HUES6 (cell line): ENCODE measurements at regions not wholly inside any gene's neighbourhood (a gene's known extent, or its start where the extent isn't known, plus 50 kb on each side); places are given as distances from the start of the nearest gene placed in this dataset.
"Not testable (repeated sequence)": the region's sequence is repeated elsewhere in the genome, so short reads cannot be mapped to it uniquely, and the experiment has no call there.

ENCODE experiments used
- H3K27ac ChIP-seq: 2 replicates; pipeline ENCODE4 v1.7.0; 2013; ENCODE audit warnings: low read depth, mild to moderate bottlenecking, low read length, inconsistent platforms
- H3K27me3 ChIP-seq: 2 replicates; pipeline ENCODE4 v1.6.1; 2013; ENCODE audit warnings: low read length; ENCODE audit not compliant: control insufficient read depth, insufficient read depth
- H3K36me3 ChIP-seq: 2 replicates; pipeline ENCODE4 v1.6.1; 2013; ENCODE audit warnings: low read length; ENCODE audit not compliant: control insufficient read depth, insufficient read depth
- H3K4me1 ChIP-seq: 2 replicates; pipeline ENCODE4 v1.6.1; 2013; ENCODE audit warnings: low read length; ENCODE audit not compliant: control insufficient read depth, insufficient read depth
- H3K4me3 ChIP-seq: 2 replicates; pipeline ENCODE4 v1.5.1; 2013; ENCODE audit warnings: low read depth, low read length
- H3K9ac ChIP-seq: one replicate; pipeline ENCODE4 v1.6.1; 2013; ENCODE audit warnings: mild to moderate bottlenecking, low read length
- H3K9me3 ChIP-seq: 2 replicates; pipeline ENCODE4 v1.6.1; 2013; ENCODE audit warnings: low read depth, low read length; ENCODE audit not compliant: control insufficient read depth, insufficient read depth

DNA sequence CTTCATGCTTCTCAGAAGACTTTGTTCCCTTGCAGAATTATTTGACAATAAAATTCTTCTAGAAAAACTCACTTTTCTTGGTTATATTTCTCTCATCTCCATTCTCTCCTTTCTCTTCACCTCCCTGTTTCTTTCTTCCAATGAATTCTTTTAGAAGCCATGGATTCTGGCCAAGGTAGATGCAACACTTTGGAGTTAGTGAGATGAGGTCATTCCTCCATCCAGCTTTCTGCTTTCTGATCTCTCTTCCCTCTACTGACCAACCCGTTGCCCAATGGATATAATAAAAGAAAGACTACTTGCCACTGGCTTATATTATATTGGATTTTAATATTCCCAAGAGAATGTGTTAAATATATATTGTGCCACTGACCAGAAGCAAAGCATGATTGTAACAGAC lies 88.9 kb upstream of the KIF2A start:
- H3K9me3 ChIP-seq, H3K4me3 ChIP-seq, H3K27me3 ChIP-seq: not testable (repeated sequence)

DNA sequence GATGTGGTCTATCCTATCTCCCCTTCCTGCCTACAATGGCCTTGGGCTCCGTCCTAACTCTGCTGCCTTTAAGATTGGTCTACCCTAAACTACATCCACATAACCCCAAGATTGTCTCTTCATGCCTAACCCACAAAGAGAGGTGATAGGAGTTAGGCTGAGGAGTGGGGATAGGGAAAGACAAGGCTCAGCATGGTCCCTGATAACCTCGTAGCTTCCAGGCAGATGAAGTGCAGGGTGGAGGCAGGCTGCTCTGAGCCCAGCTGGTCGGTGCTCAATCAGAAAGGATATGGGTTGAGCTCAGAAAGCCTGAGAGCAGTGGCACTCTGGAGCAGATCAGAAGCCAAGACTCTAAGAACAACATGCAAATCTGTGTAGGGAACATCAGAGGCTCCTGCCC lies 87.1 kb upstream of the KIF2A start:
- H3K27me3 ChIP-seq, H3K4me3 ChIP-seq, H3K27ac ChIP-seq, H3K9ac ChIP-seq, H3K36me3 ChIP-seq, H3K9me3 ChIP-seq, H3K4me1 ChIP-seq: not testable (repeated sequence)

More for the DNA sequence above, 88.9 kb upstream of the KIF2A start:
- H3K4me1 ChIP-seq, H3K36me3 ChIP-seq, H3K9ac ChIP-seq, H3K27ac ChIP-seq: not testable (repeated sequence)

DNA sequence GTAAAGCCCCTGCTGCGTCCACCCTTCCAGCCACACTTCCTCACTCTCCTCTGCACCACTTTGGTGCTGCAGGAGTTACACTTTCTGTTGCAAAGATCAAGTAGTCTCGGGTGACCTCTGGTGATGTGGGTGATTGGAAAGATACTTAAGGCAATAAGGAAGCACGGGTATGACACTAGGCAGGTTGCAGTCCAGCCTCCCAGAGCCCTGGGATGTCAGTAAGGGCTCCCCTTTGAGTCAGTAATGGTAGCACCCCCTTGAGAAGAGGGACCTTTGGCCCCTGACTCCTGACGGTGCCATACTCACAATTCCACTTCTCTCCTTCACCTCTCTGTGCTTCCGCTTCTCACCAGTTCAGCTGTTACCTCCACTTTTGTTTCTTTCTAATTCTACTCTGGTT lies 84.1 kb upstream of the KIF2A start:
- not testable (repeated sequence) for H3K27me3 ChIP-seq, H3K9me3 ChIP-seq

GRCh38 chr5:62222305-62222704 lies 83.7 kb upstream of the KIF2A start:
- not testable (repeated sequence) for H3K36me3 ChIP-seq, H3K27me3 ChIP-seq, H3K9me3 ChIP-seq, H3K9ac ChIP-seq, H3K4me3 ChIP-seq, H3K27ac ChIP-seq, H3K4me1 ChIP-seq

More for the DNA sequence above, 84.1 kb upstream of the KIF2A start:
- not testable (repeated sequence) for H3K36me3 ChIP-seq, H3K4me3 ChIP-seq, H3K9ac ChIP-seq, H3K27ac ChIP-seq, H3K4me1 ChIP-seq

DNA sequence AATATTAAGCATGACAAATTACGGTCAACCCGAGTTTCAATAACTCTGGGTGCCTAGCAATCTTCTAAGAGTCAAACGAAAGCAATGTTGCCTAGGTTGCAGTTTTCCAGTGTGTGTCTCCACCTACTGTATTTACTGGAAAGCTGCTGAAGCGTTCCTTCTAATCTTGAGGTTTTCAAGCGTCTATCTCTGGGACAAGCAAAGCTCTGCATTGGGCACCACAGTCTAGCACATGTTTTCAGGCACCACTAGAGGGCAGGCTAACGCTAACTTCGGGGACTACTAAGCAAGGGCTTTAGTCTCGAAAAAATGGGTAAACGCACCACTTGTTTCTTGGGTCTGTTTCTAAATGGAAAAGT lies 82.7 kb upstream of the KIF2A start:
- not testable (repeated sequence) for H3K9me3 ChIP-seq, H3K36me3 ChIP-seq, H3K27ac ChIP-seq, H3K9ac ChIP-seq, H3K4me1 ChIP-seq, H3K4me3 ChIP-seq, H3K27me3 ChIP-seq

DNA sequence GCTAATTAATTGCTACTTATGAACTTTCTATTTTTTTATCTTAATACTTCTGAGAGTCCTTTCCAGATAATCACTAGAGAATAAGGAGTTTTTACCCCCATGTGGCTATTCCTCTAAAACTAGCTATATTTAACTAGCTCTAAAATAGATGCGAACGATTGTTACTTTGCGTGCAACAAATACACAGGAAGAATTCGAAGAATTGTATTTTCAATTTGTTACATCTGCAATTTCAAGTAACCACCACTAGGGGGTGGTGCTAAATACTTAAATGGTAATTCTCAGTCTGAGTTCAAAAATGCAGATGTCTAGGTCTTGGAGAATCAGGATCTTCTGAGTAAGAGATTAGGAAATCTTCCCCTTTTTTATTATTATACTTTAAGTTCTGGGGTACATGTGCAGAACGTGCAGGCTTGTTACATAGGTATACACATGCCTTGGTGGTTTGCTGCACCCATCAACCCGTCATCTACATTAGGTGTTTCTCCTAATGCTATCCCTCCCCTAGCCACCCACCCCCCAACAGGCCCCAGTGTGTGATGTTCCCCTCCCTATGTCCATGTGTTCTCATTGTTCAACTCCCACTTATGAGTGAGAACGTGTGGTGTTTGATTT lies 80.9 kb upstream of the KIF2A start:
- not testable (repeated sequence) for H3K4me1 ChIP-seq, H3K27ac ChIP-seq, H3K9me3 ChIP-seq, H3K4me3 ChIP-seq, H3K9ac ChIP-seq, H3K36me3 ChIP-seq, H3K27me3 ChIP-seq

GRCh38 chr5:62230876-62231388 lies 75.1 kb upstream of the KIF2A start:
- not testable (repeated sequence) for H3K9me3 ChIP-seq, H3K27me3 ChIP-seq, H3K27ac ChIP-seq, H3K4me3 ChIP-seq, H3K9ac ChIP-seq, H3K4me1 ChIP-seq, H3K36me3 ChIP-seq

DNA sequence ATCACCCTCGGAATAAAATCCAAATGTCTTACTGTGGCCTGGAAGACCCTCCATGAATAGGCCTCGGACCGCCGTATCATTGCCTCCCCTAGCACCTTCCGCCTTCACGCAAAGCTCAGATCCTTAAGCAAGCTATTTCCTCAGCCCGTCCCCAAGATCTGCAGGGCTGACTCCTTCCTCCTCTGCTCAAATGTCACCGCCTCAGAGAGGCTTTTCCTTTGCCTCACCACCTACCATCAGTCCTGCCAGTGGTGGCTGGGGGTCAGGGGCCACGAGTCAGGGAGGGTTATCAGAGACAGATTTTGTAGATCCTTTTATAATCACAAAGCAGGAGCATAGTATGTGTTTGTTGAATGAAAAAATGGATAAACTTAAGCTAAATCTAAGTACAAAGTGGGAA lies 74.4 kb upstream of the KIF2A start:
- no peaks in the 10 kb centered on the region for H3K36me3 ChIP-seq
- no peak overlapping the region for H3K9ac ChIP-seq
- H3K4me1 ChIP-seq: no peaks in the 10 kb centered on the region
- H3K4me3 ChIP-seq: no peak overlapping the region
- H3K27ac ChIP-seq: no peak overlapping the region
- H3K27me3 ChIP-seq: no peaks in the 10 kb centered on the region
- H3K9me3 ChIP-seq: no peaks in the 10 kb centered on the region

DNA sequence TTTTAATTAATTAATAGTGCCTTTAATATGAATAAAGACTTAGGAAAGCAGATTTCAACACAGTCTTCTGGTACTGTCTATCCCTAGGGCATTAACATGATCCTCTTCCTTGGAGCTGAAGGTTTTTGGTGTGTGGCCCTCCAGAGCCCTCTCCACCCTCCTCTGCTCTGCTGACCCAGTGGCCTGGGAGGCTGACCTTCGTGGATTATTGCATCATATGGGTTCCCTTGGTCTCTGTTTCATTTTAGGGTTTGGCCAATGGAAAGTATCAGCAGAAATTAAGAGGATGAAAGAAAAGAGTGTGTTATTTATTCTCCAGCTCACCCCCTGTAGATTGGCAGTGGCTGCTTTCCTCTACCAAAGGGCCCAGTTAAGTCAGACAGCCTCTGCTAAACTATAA lies 73.8 kb upstream of the KIF2A start:
- H3K36me3 ChIP-seq, H3K4me1 ChIP-seq, H3K27ac ChIP-seq, H3K4me3 ChIP-seq, H3K27me3 ChIP-seq, H3K9ac ChIP-seq, H3K9me3 ChIP-seq: not testable (repeated sequence)

GRCh38 chr5:62233083-62234046 lies 72.6 kb upstream of the KIF2A start:
- H3K36me3 ChIP-seq, H3K9ac ChIP-seq, H3K27ac ChIP-seq, H3K4me1 ChIP-seq, H3K9me3 ChIP-seq, H3K4me3 ChIP-seq, H3K27me3 ChIP-seq: not testable (repeated sequence)

- not testable (repeated sequence) for H3K36me3 ChIP-seq, H3K9me3 ChIP-seq
Observed at GRCh38 chr5:62236593-62236992, 69.4 kb upstream of the KIF2A start.

More at GRCh38 chr5:62236593-62236992, 69.4 kb upstream of the KIF2A start:
- H3K27ac ChIP-seq, H3K4me1 ChIP-seq, H3K4me3 ChIP-seq, H3K27me3 ChIP-seq, H3K9ac ChIP-seq: not testable (repeated sequence)
